H9 (cell line): ENCODE measurements at regions not wholly inside any gene's neighbourhood (a gene's known extent, or its start where the extent isn't known, plus 50 kb on each side); places are given as distances from the start of the nearest gene placed in this dataset.

Experiments used
- DNase-seq: peaks from one replicate; pipeline ENCODE4 v3.0.0-alpha.2; 2017
- H2AFZ ChIP-seq: one replicate; pipeline ENCODE4 v1.6.1; 2013; ENCODE audit warnings: mild to moderate bottlenecking, low read length, control low read depth, moderate library complexity
- H2AK5ac ChIP-seq: 2 replicates; pipeline ENCODE4 v1.6.1; 2013; ENCODE audit warnings: low read length, control low read depth, mixed read lengths; ENCODE audit not compliant: insufficient read length
- H2BK120ac ChIP-seq: one replicate; pipeline ENCODE4 v1.6.1; 2013; ENCODE audit warnings: low read depth, mild to moderate bottlenecking, low read length, control low read depth, inconsistent platforms; ENCODE audit not compliant: poor library complexity, severe bottlenecking
- H2BK12ac ChIP-seq: 2 replicates; pipeline ENCODE4 v1.6.1; 2013; ENCODE audit warnings: low read length, control low read depth, mixed read lengths, low read depth; ENCODE audit not compliant: insufficient read length
- H2BK15ac ChIP-seq: 2 replicates; pipeline ENCODE4 v1.6.1; 2013; ENCODE audit warnings: low read depth, low read length, control low read depth
- H2BK20ac ChIP-seq: one replicate; pipeline ENCODE4 v1.6.1; 2013; ENCODE audit warnings: low read depth, mild to moderate bottlenecking, low read length, control low read depth, inconsistent platforms; ENCODE audit not compliant: poor library complexity, severe bottlenecking
- H2BK5ac ChIP-seq: 2 replicates; pipeline ENCODE4 v1.6.1; 2013; ENCODE audit warnings: low read length, control low read depth, mixed read lengths; ENCODE audit not compliant: insufficient read length
- H3K14ac ChIP-seq: 2 replicates; pipeline ENCODE4 v1.6.1; 2013; ENCODE audit warnings: low read length, control low read depth; ENCODE audit not compliant: insufficient read depth
- H3K18ac ChIP-seq: 2 replicates; pipeline ENCODE4 v1.6.1; 2013; ENCODE audit warnings: low read depth, mild to moderate bottlenecking, mixed read lengths, low read length, control low read depth; ENCODE audit not compliant: insufficient read length
- H3K23ac ChIP-seq: 2 replicates; pipeline ENCODE4 v1.6.1; 2013; ENCODE audit warnings: low read length, control low read depth, mixed read lengths, low read depth; ENCODE audit not compliant: insufficient read length
- H3K23me2 ChIP-seq: 2 replicates; pipeline ENCODE4 v1.6.1; 2013; ENCODE audit warnings: low read depth, mild to moderate bottlenecking, mixed read lengths, low read length, control low read depth; ENCODE audit not compliant: insufficient read length, poor library complexity, severe bottlenecking
- H3K27ac ChIP-seq: 2 replicates; pipeline ENCODE4 v1.5.1; 2013; ENCODE audit warnings: low read length, control low read depth, mixed read lengths, low read depth; ENCODE audit not compliant: insufficient read length
- H3K27me3 ChIP-seq: 2 replicates; pipeline ENCODE4 v1.6.1; 2013; ENCODE audit warnings: low read length, control low read depth, inconsistent platforms; ENCODE audit not compliant: insufficient read depth
- H3K4ac ChIP-seq: 2 replicates; pipeline ENCODE4 v1.6.1; 2013; ENCODE audit warnings: low read depth, mild to moderate bottlenecking, control low read depth, inconsistent platforms, low read length, moderate library complexity
- H3K4me1 ChIP-seq: 2 replicates; pipeline ENCODE4 v1.6.1; 2013; ENCODE audit warnings: low read length, control low read depth, inconsistent platforms; ENCODE audit not compliant: insufficient read depth
- H3K4me2 ChIP-seq: 2 replicates; pipeline ENCODE4 v1.6.1; 2013; ENCODE audit warnings: low read length, control low read depth, mixed read lengths; ENCODE audit not compliant: insufficient read length, insufficient read depth
- H3K56ac ChIP-seq: 2 replicates; pipeline ENCODE4 v1.6.1; 2013; ENCODE audit warnings: low read depth, mild to moderate bottlenecking, mixed read lengths, low read length, control low read depth; ENCODE audit not compliant: insufficient read length
- H3K79me1 ChIP-seq: 2 replicates; pipeline ENCODE4 v1.6.1; 2013; ENCODE audit warnings: low read depth, mild to moderate bottlenecking, moderate library complexity, low read length, control low read depth, inconsistent platforms; ENCODE audit not compliant: insufficient read depth, poor library complexity, severe bottlenecking
- H3K79me2 ChIP-seq: 2 replicates; pipeline ENCODE4 v1.6.1; 2013; ENCODE audit warnings: low read length, control low read depth, inconsistent platforms; ENCODE audit not compliant: insufficient read depth
- H3K9ac ChIP-seq: 2 replicates; pipeline ENCODE4 v1.6.1; 2013; ENCODE audit warnings: low read length, control low read depth, mixed read lengths; ENCODE audit not compliant: insufficient read length; ENCODE audit errors: extremely low read depth
- H3K9me3 ChIP-seq: one replicate; pipeline ENCODE4 v1.6.1; 2013; ENCODE audit warnings: low read depth, low read length, inconsistent platforms; ENCODE audit not compliant: control insufficient read depth
- H3T11ph ChIP-seq: one replicate; pipeline ENCODE4 v1.6.1; 2013; ENCODE audit warnings: mild to moderate bottlenecking, low read length, control low read depth, inconsistent platforms
- H4K20me1 ChIP-seq: one replicate; pipeline ENCODE4 v1.6.1; 2013; ENCODE audit not compliant: control insufficient read depth, insufficient read length, insufficient read depth
- H4K5ac ChIP-seq: 2 replicates; pipeline ENCODE4 v1.6.1; 2013; ENCODE audit warnings: low read depth, mild to moderate bottlenecking, mixed read lengths, low read length, control low read depth; ENCODE audit not compliant: insufficient read length
- H4K8ac ChIP-seq: replicated peaks from 2 replicates; pipeline ENCODE4 v1.6.1; 2013; ENCODE audit warnings: low read length, control low read depth, mixed read lengths, low read depth; ENCODE audit not compliant: insufficient read length
- H4K91ac ChIP-seq: 2 replicates; pipeline ENCODE4 v1.6.1; 2013; ENCODE audit warnings: low read depth, mild to moderate bottlenecking, moderate library complexity, mixed read lengths, low read length, control low read depth; ENCODE audit not compliant: insufficient read length
- H3K27ac Mint-ChIP-seq, 3 experiments: 2 replicates in 2 of 3; 3 replicates in 1 of 3; pipeline ENCODE4 v1.8.0; 2020 to 2021; ENCODE audit warnings: mixed read lengths in 3 of 3, mild to moderate bottlenecking in 1 of 3, moderate library complexity in 1 of 3
- H3K27me3 Mint-ChIP-seq: 2 replicates; pipeline ENCODE4 v1.8.0; 2021; ENCODE audit warnings: low read depth, mild to moderate bottlenecking, moderate library complexity, mixed read lengths
- H3K36me3 Mint-ChIP-seq, 3 experiments: 2 replicates in 2 of 3; 3 replicates in 1 of 3; pipeline ENCODE4 v1.8.0; 2020 to 2021; ENCODE audit warnings: low read depth in 3 of 3, mixed read lengths in 3 of 3; ENCODE audit not compliant: insufficient read depth in 1 of 3
- H3K4me1 Mint-ChIP-seq, 2 experiments: 2 replicates each; pipeline ENCODE4 v1.8.0; 2020; ENCODE audit warnings: mixed read lengths in 2 of 2
- H3K4me3 Mint-ChIP-seq, 2 experiments: 2 replicates in 1 of 2; 3 replicates in 1 of 2; pipeline ENCODE4 v1.8.0; 2020 to 2021; ENCODE audit warnings: mild to moderate bottlenecking in 2 of 2, mixed read lengths in 2 of 2, moderate library complexity in 1 of 2
- H3K9me3 Mint-ChIP-seq, 2 experiments: 2 replicates in 1 of 2; 3 replicates in 1 of 2; pipeline ENCODE4 v1.8.0; 2020; ENCODE audit warnings: mild to moderate bottlenecking in 2 of 2, mixed read lengths in 2 of 2, moderate library complexity in 1 of 2
- CTCF ChIP-seq: fragments of 200-600 bp; sonication (generic); conservative IDR thresholded peaks from 3 replicates; pipeline ENCODE4 v1.8.0; 2021; ENCODE audit warnings: antibody characterized with exemption, mild to moderate bottlenecking
- WGBS: extraction: QIAGEN DNeasy Blood & Tissue Kit; methylation state at CpG from one replicate; pipeline ENCODE4 v1.1.7; 2013; ENCODE audit warnings: missing lambda C conversion rate, low lambda C conversion rate, mixed read lengths; ENCODE audit not compliant: insufficient read length; ENCODE audit errors: extremely low coverage; 5-methylcytosine and 5-hydroxymethylcytosine counted together

GRCh38 chr14:98548071-98548686 is 723.8 kb downstream of the BCL11B start:
- H3K18ac ChIP-seq = no peak overlapping the region
- H3K9ac ChIP-seq = no peak overlapping the region
- Mint-ChIP-seq H3K4me1 (no peaks in the 10 kb centered on the region), H3K27me3 (no peaks in the 10 kb centered on the region), H3K27ac (no peak overlapping the region), H3K36me3 (peaks cover 0 to 1% (median 0%) of the 10 kb centered on the region in 3 experiments; a peak in 1 of 7 replicates), H3K9me3 (no peaks in the 10 kb centered on the region), H3K4me3 (no peak overlapping the region)
- no peak overlapping the region for H3T11ph ChIP-seq
- H3K4me2 ChIP-seq = no peak overlapping the region
- H2BK5ac ChIP-seq = no peak overlapping the region
- H4K20me1 ChIP-seq = no peaks in the 10 kb centered on the region
- no CpG with 5 or more reads among the region's 6 CpGs for WGBS
- H3K79me1 ChIP-seq = no peaks in the 10 kb centered on the region
- no peaks in the 10 kb centered on the region for H3K79me2 ChIP-seq
- H2AFZ ChIP-seq = no peak overlapping the region
- H3K9me3 ChIP-seq = no peaks in the 10 kb centered on the region
- H3K14ac ChIP-seq = no peak overlapping the region
- H3K4ac ChIP-seq = no peak overlapping the region
- no peak overlapping the region for H3K56ac ChIP-seq
- no peaks in the 10 kb centered on the region for H3K4me1 ChIP-seq
- H2BK15ac ChIP-seq = no peak overlapping the region
- no peak overlapping the region for H2BK20ac ChIP-seq
- no peak for TF ChIP-seq CTCF
- no peak for DNase-seq
- H3K23ac ChIP-seq = no peak overlapping the region
- H4K5ac ChIP-seq = no peak overlapping the region
- no peaks in the 10 kb centered on the region for H3K27me3 ChIP-seq
- H3K23me2 ChIP-seq = no peaks in the 10 kb centered on the region
- H4K91ac ChIP-seq = no peak overlapping the region
- no peak overlapping the region for H2AK5ac ChIP-seq
- no peak overlapping the region for H3K27ac ChIP-seq
- H2BK120ac ChIP-seq = no peak overlapping the region
- no peak overlapping the region for H4K8ac ChIP-seq
- H2BK12ac ChIP-seq = no peak overlapping the region
